ENCODE measurements at regions not wholly inside any gene's neighbourhood (a gene's known extent, or its start where the extent isn't known, plus 50 kb on each side); places are given as distances from the start of the nearest gene placed in this dataset.

- no peaks in the 10 kb centered on the region for H3K79me2 ChIP-seq (ENCODE audit: insufficient read depth, low read depth, low read length)
- no peaks in the 10 kb centered on the region for H4K20me1 ChIP-seq (ENCODE audit: insufficient read depth, low read length)
- no peak for DNase-seq (ENCODE audit: low spot score)
- H3K4me3 ChIP-seq (ENCODE audit: low read depth, low read length, poor library complexity, severe bottlenecking), result no peak overlapping the region
- no peaks in the 10 kb centered on the region for H3K9me3 ChIP-seq (ENCODE audit: low read length)
- no TSS peak for BruUV-seq (replicated peaks)
- ChIA-PET POLR2A (no interaction called here), CTCF (ENCODE audit: unreplicated experiment) (no interaction called here)
- H3K9me2 ChIP-seq (ENCODE audit: insufficient read depth, low read length), result no peaks in the 10 kb centered on the region
- no peak overlapping the region for H3K27ac ChIP-seq (ENCODE audit: low read depth, low read length, poor library complexity, severe bottlenecking)
- no peaks in the 10 kb centered on the region for H3K36me3 ChIP-seq (ENCODE audit: insufficient read depth, low read length)
- no peak overlapping the region for H3K4me2 ChIP-seq (ENCODE audit: low read length)
- intact Hi-C loops (cut with micrococcal nuclease; ENCODE audit: unreplicated experiment), result no loop called here
- no peak overlapping the region for H2AFZ ChIP-seq (ENCODE audit: low read length)
- TF ChIP-seq EZH2phosphoT487 (IDR thresholded peaks at IDR 0.05; ENCODE audit: borderline replicate concordance, low read depth, low read length) (no peak), CTCF (conservative IDR thresholded peaks at IDR 0.05; ENCODE audit: low read length) (no peak)
- H3K4me1 ChIP-seq (ENCODE audit: insufficient read depth, low read length, poor library complexity, severe bottlenecking), result no peaks in the 10 kb centered on the region
These were observed 134.8 kb upstream of the GABRA2 start for GRCh38 chr4:46524751-46525150.

GRCh38 chr4:46520361-46520760 is 130.4 kb upstream of the GABRA2 start:
- Histone ChIP-seq H3K4me2 (ENCODE audit: low read length) (no peak overlapping the region), H3K36me3 (ENCODE audit: insufficient read depth, low read length) (no peaks in the 10 kb centered on the region), H3K4me3 (ENCODE audit: low read depth, low read length, poor library complexity, severe bottlenecking) (no peak overlapping the region), H3K9me2 (ENCODE audit: insufficient read depth, low read length) (no peaks in the 10 kb centered on the region), H3K79me2 (ENCODE audit: insufficient read depth, low read depth, low read length) (no peaks in the 10 kb centered on the region), H3K27ac (ENCODE audit: low read depth, low read length, poor library complexity, severe bottlenecking) (no peak overlapping the region), H4K20me1 (ENCODE audit: insufficient read depth, low read length) (no peaks in the 10 kb centered on the region), H3K9me3 (ENCODE audit: low read length) (no peaks in the 10 kb centered on the region), H2AFZ (ENCODE audit: low read length) (no peak overlapping the region), H3K4me1 (ENCODE audit: insufficient read depth, low read length, poor library complexity, severe bottlenecking) (no peaks in the 10 kb centered on the region)
- ChIA-PET POLR2A (no interaction called here), CTCF (ENCODE audit: unreplicated experiment) (no interaction called here)
- no peak for DNase-seq (ENCODE audit: low spot score)
- BruUV-seq (replicated peaks), result no TSS peak
- TF ChIP-seq CTCF (conservative IDR thresholded peaks at IDR 0.05; ENCODE audit: low read length), result no peak
- no peak for TF ChIP-seq EZH2phosphoT487 (IDR thresholded peaks at IDR 0.05; ENCODE audit: borderline replicate concordance, low read depth, low read length)
- intact Hi-C loops (cut with micrococcal nuclease; ENCODE audit: unreplicated experiment), result no loop called here

GRCh38 chr4:46515940-46516339 is 126.0 kb upstream of the GABRA2 start:
- no peak for DNase-seq (ENCODE audit: low spot score)
- TF ChIP-seq CTCF (conservative IDR thresholded peaks at IDR 0.05; ENCODE audit: low read length) (no peak), EZH2phosphoT487 (IDR thresholded peaks at IDR 0.05; ENCODE audit: borderline replicate concordance, low read depth, low read length) (no peak)
- no peaks in the 10 kb centered on the region for H3K79me2 ChIP-seq (ENCODE audit: insufficient read depth, low read depth, low read length)
- ChIA-PET CTCF (ENCODE audit: unreplicated experiment) (no interaction called here), POLR2A (no interaction called here)
- H4K20me1 ChIP-seq (ENCODE audit: insufficient read depth, low read length), result no peaks in the 10 kb centered on the region
- H2AFZ ChIP-seq (ENCODE audit: low read length), result no peak overlapping the region
- no peak overlapping the region for H3K27ac ChIP-seq (ENCODE audit: low read depth, low read length, poor library complexity, severe bottlenecking)
- H3K4me3 ChIP-seq (ENCODE audit: low read depth, low read length, poor library complexity, severe bottlenecking), result no peak overlapping the region
- no peaks in the 10 kb centered on the region for H3K9me3 ChIP-seq (ENCODE audit: low read length)
- intact Hi-C loops (cut with micrococcal nuclease; ENCODE audit: unreplicated experiment), result no loop called here
- H3K4me1 ChIP-seq (ENCODE audit: insufficient read depth, low read length, poor library complexity, severe bottlenecking), result no peaks in the 10 kb centered on the region
- no TSS peak for BruUV-seq (replicated peaks)
- H3K36me3 ChIP-seq (ENCODE audit: insufficient read depth, low read length), result no peaks in the 10 kb centered on the region
- no peaks in the 10 kb centered on the region for H3K9me2 ChIP-seq (ENCODE audit: insufficient read depth, low read length)
- no peak overlapping the region for H3K4me2 ChIP-seq (ENCODE audit: low read length)
